Uterus (tissue), 2 donors: ENCODE measurements at regions not wholly inside any gene's neighbourhood (a gene's known extent, or its start where the extent isn't known, plus 50 kb on each side); places are given as distances from the start of the nearest gene placed in this dataset.

Experiments
- POLR2A ChIP-seq, 2 donors: fragments of 450-650 bp; IDR thresholded peaks; one replicate each; pipeline ENCODE4 v1.6.1; 2016; ENCODE audit warnings: antibody characterized with exemption in 2 of 2, mild to moderate bottlenecking in 1 of 2, moderate library complexity in 1 of 2
- TF ChIP-seq, protein P1 (sequence below), 4 experiments: fragments of 200-600 bp in 2 of 4; fragments of 450-650 bp in 2 of 4; sonication (generic) in 2 of 4; IDR thresholded peaks; one replicate each; pipeline ENCODE4 v1.5.1; 2016 to 2019; ENCODE audit warnings: antibody characterized with exemption in 4 of 4, mild to moderate bottlenecking in 2 of 4, moderate library complexity in 1 of 4

GRCh38 chr13:33908116-33908515 is 90.2 kb downstream of the RFC3 start:
- TF ChIP-seq POLR2A (IDR thresholded peaks at IDR 0.05), result no peak
- TF ChIP-seq, protein P1, sequence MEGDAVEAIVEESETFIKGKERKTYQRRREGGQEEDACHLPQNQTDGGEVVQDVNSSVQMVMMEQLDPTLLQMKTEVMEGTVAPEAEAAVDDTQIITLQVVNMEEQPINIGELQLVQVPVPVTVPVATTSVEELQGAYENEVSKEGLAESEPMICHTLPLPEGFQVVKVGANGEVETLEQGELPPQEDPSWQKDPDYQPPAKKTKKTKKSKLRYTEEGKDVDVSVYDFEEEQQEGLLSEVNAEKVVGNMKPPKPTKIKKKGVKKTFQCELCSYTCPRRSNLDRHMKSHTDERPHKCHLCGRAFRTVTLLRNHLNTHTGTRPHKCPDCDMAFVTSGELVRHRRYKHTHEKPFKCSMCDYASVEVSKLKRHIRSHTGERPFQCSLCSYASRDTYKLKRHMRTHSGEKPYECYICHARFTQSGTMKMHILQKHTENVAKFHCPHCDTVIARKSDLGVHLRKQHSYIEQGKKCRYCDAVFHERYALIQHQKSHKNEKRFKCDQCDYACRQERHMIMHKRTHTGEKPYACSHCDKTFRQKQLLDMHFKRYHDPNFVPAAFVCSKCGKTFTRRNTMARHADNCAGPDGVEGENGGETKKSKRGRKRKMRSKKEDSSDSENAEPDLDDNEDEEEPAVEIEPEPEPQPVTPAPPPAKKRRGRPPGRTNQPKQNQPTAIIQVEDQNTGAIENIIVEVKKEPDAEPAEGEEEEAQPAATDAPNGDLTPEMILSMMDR (IDR thresholded peaks at IDR 0.05), result no peak
